Globus pallidus (tissue), 1 donor: ENCODE measurements at regions not wholly inside any gene's neighbourhood (a gene's known extent, or its start where the extent isn't known, plus 50 kb on each side); places are given as distances from the start of the nearest gene placed in this dataset.

Source experiments
- DNase-seq: peaks from one replicate; pipeline ENCODE4 v3.0.0-alpha.2; 2015; ENCODE audit warnings: low spot score

DNA sequence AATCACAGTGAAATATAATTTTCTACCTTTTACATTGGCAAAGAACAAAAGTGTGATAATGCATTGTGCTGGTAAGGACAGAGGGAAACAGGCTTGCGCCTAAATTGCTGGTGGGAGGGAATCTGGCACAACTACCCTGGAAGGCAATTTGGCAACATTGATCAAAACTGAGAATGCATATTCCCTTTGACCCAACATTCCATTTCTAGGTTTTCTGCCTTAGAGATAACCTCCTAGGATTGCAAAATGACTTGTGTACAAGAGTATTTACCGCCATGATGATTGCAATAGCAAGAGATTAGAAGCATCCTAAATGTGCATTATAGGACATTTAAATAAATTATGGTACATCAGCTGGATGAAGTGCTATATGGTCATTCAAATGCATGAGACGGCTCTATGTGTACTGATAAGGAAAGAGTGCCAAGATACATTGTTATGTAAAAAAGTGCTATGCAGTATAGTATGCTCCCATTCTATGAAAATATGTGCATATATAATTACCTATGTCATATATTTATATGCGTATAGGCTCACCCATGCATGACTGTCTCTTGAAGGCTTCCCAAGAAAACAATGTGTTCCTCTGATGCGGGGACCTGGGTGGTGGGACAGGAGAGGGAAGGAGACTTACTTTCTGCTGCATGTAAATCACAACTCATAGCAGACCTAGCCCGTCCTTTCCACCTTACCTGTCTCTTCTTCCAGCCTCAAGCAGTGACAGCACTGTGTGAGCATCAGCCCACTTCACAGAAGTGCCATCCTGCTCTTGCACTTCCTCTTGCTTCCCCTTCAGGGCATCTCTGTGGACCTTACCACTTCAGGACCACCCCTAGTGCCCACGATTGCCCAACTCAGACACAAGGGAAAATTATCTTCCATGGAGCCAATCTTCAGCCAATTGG lies 249.9 kb upstream of the TLE3 start:
- no peak for DNase-seq

DNA sequence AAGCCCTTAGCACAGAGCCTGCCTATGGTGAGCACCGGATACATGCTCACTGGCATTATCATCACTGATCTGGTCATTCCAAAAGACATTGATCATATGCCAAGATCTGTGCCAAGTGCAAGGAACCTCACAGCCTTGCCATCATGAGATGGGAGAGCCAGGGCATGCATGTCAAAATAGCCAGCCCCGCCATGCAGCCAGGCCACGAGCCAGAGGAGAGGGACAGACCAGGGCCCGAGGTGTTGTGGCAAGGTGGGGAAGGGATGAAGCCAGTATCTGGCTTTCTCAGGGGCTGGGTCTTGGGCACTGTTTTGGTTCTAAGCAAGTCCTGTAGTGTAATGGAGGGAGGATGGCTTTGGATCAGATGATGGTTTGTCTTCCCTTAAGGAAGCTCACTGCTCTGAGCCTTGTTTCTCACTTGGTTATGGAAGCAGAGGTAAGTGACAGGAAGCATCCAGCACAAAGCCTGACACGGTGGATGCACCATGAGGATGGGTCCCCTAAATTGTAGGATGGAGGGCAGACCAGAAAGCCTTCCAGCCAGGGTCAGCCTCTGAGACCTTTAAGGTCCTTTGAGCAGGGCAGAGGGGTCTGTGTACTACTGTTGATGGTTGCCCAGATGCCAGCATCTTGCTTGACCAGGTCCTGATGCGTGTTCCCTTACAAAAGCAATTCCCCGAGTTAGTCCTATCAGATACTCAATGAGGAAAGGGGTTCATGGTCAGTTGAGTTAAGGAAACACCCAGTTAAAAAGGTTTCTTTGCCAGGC lies 247.7 kb upstream of the TLE3 start:
- no peak for DNase-seq

DNA sequence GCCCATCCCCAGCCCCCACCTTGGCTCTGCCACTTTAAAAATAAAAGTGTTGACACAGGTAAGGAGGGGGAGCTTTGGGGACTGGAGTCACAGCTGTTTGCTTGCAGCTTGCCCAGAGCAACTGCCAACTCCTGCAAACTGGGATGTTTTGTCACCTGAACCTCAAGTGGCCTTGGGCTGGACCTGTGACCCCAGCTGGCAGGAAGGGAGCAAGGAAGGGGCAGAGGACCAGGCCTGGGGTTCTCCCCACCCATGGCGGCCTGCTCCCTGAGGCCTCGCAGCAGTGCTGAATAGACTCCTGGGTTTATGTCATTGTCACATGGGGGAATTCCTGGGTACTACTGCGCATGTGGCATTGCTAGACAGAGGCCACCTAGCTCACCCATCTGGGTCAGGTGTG lies 246.9 kb upstream of the TLE3 start:
- no peak for DNase-seq

GRCh38 chr15:70343961-70344621 lies 246.4 kb upstream of the TLE3 start:
- no peak for DNase-seq

GRCh38 chr15:70342554-70343548 lies 245.1 kb upstream of the TLE3 start:
- no peak for DNase-seq

- no peak for DNase-seq
Observed at GRCh38 chr15:70342141-70342540, 244.4 kb upstream of the TLE3 start.

- DNase-seq = no peak
Observed at GRCh38 chr15:70341566-70341965, 243.8 kb upstream of the TLE3 start.

DNA sequence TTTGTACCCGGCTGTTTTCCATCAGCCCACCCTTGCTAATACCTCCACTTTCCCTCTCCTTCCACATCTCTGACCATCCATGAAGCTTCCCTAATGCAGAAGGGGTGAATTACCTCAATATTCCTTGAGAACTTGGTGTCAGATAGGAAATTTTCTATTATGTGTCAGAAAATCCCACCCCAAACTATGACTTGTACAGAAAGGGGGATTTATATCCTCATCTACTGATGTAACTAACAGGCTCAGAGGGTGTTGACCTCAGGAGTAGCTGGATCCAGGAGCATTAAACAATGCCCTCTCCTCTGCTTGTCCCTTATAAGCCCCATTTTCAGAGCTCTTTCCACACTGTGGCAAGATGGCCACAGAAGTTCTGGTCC lies 242.8 kb upstream of the TLE3 start:
- DNase-seq = no peak

- DNase-seq = no peak
Observed at GRCh38 chr15:70339571-70340493, 242.1 kb upstream of the TLE3 start.

- DNase-seq = no peak
Observed at GRCh38 chr15:70337277-70338186, 239.8 kb upstream of the TLE3 start.

- DNase-seq = no peak
Observed at GRCh38 chr15:70336425-70337009, 238.8 kb upstream of the TLE3 start.

DNA sequence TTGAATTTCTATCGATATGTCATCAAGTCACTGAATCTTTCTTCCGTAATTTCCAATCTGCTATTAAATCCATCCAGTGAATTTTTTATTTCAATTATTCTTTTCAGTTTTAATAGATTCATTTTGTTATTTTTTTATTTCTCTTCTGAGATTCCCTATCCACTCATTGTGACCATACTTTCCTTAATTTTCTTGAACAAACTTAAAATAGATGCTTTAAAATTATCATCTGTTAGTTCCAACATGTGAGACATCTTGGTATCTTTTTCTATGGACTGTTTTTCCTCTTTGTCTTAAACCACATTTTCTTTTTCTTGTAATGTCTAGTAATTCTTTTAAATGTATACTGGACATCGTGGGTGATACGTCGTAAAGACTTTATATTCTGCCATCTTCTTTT lies 236.6 kb upstream of the TLE3 start:
- no peak for DNase-seq

- no peak for DNase-seq
Observed at GRCh38 chr15:70329179-70329578, 231.5 kb upstream of the TLE3 start.

DNA sequence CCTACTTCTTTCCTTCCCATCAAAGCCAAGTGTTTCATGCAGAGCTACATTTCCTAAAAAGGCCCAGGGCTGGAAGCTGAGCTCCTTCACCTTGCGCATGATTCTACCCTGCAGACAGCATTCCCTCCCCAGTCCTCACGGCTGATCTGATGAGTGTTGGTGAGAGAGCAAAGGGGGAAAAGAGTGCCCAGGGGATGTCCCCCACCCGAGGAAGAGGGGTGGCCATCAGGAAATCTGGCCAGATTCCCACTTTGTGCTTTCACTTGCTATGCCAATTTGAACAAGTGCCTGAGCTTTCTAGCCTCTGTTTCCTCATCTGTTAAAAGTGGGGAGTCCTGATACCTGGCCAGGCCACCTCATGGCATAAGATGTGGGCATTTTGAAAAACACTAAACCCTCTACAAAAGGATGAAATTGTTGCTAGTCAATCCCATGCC lies 231.0 kb upstream of the TLE3 start:
- DNase-seq = no peak

- peak; percentile 60 for DNase-seq
Observed at GRCh38 chr15:70327856-70328678, 230.3 kb upstream of the TLE3 start.

GRCh38 chr15:70327328-70327855 lies 229.7 kb upstream of the TLE3 start:
- DNase-seq = no peak
